ENCODE measurements at regions not wholly inside any gene's neighbourhood (a gene's known extent, or its start where the extent isn't known, plus 50 kb on each side); places are given as distances from the start of the nearest gene placed in this dataset.

DNA sequence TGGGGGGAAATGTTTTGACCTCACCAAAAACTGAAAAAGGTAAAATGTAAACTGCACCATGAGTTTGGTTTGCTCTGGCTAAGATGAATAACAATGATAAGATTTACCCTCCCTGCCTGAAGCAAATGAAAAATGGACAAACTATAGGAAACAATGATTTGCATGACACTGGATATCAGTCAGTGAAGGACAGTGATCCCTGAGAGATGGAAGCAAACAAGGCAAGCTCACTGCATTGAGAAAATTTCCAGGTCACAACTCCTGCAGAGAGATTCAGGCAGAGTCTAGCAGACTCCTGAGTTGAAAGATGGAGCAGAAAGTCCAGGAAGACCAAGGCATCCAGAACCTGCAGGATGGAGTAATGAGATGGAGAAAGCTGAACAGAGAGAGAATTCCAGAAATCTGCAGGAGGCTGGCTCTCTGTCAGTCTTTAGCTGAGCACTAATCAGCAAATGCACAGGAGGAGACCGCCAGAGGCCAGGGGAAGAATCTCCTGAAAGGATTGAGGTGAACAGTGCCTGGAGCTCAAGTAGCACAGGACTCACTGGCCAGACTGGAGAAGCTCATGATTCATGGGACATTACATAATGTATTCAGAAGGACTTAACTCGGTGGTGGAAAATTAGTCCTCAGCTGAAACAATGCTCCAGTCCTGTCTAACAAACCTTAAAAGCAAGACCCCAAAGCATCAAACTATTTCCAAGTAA, 51.2 kb upstream of the PALS2 start:
- Histone ChIP-seq H3K27ac (no peak overlapping the region), H3K9me3 (no peaks in the 10 kb centered on the region), H3K27me3 (no peaks in the 10 kb centered on the region), H3K4me1 (no peaks in the 10 kb centered on the region), H3K4me3 (replicated peaks in 1 of 3) (no peak overlapping the region), H3K36me3 (no peaks in the 10 kb centered on the region)
- intact Hi-C loops (cut with DNase I) = no loop called here
- 68 to 78% methylated on average over 2 of the region's 2 CpGs for WGBS, 2 donors
- TF ChIP-seq, protein P1, sequence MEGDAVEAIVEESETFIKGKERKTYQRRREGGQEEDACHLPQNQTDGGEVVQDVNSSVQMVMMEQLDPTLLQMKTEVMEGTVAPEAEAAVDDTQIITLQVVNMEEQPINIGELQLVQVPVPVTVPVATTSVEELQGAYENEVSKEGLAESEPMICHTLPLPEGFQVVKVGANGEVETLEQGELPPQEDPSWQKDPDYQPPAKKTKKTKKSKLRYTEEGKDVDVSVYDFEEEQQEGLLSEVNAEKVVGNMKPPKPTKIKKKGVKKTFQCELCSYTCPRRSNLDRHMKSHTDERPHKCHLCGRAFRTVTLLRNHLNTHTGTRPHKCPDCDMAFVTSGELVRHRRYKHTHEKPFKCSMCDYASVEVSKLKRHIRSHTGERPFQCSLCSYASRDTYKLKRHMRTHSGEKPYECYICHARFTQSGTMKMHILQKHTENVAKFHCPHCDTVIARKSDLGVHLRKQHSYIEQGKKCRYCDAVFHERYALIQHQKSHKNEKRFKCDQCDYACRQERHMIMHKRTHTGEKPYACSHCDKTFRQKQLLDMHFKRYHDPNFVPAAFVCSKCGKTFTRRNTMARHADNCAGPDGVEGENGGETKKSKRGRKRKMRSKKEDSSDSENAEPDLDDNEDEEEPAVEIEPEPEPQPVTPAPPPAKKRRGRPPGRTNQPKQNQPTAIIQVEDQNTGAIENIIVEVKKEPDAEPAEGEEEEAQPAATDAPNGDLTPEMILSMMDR (IDR thresholded peaks at IDR 0.05) = no peak
- TF ChIP-seq POLR2A (IDR thresholded peaks at IDR 0.05) = no peak
- DNase-seq = no peak

Data from thyroid gland (tissue), 4 donors.